ENCODE measurements at regions not wholly inside any gene's neighbourhood (a gene's known extent, or its start where the extent isn't known, plus 50 kb on each side); places are given as distances from the start of the nearest gene placed in this dataset.

GRCh38 chr2:147424766-147425165 lies 420.1 kb upstream of the ACVR2A start:
- TF ChIP-seq CTCF (IDR thresholded peaks at IDR 0.05) (no peak), POLR2AphosphoS5 (IDR thresholded peaks at IDR 0.05) (no peak), POLR2A (IDR thresholded peaks at IDR 0.05) (no peak)
